ENCODE measurements at regions not wholly inside any gene's neighbourhood (a gene's known extent, or its start where the extent isn't known, plus 50 kb on each side); places are given as distances from the start of the nearest gene placed in this dataset.

- no peak for DNase-seq (ENCODE audit: low read depth in 2 of 2, low spot score in 1 of 2)
Observed at GRCh38 chr2:349390-349789, 61.5 kb upstream of the ALKAL2 start.

- DNase-seq (ENCODE audit: low read depth in 2 of 2, low spot score in 1 of 2): no peak
Observed at GRCh38 chr2:348361-348916, 60.5 kb upstream of the ALKAL2 start.

- no peak for DNase-seq (ENCODE audit: low read depth in 2 of 2, low spot score in 1 of 2)
Observed at GRCh38 chr2:344811-345210, 56.9 kb upstream of the ALKAL2 start.

GRCh38 chr2:343355-343754 is 55.5 kb upstream of the ALKAL2 start:
- DNase-seq (ENCODE audit: low read depth in 2 of 2, low spot score in 1 of 2): no peak

- DNase-seq (ENCODE audit: low read depth in 2 of 2, low spot score in 1 of 2): no peak
Observed at GRCh38 chr2:341912-342311, 54.0 kb upstream of the ALKAL2 start.

- no peak for DNase-seq (ENCODE audit: low read depth in 2 of 2, low spot score in 1 of 2)
Observed at GRCh38 chr2:341017-341542, 53.2 kb upstream of the ALKAL2 start.
